Esophagus muscularis mucosa (tissue), 4 donors: ENCODE measurements at regions not wholly inside any gene's neighbourhood (a gene's known extent, or its start where the extent isn't known, plus 50 kb on each side); places are given as distances from the start of the nearest gene placed in this dataset.

Source experiments
- DNase-seq: peaks from one replicate; pipeline ENCODE4 v3.0.0-alpha.2; 2017; ENCODE audit errors: extremely low spot score
- H3K27ac ChIP-seq, 4 donors: fragments of 200-600 bp; sonication (generic); replicated peaks in 1 of 4; 1 replicate in 3 of 4; 2 replicates in 1 of 4; pipeline ENCODE4 v1.5.1; 2016 to 2019; ENCODE audit warnings: mild to moderate bottlenecking in 1 of 4
- H3K27me3 ChIP-seq, 4 donors: fragments of 200-600 bp; sonication (generic); one replicate each; pipeline versions ENCODE4 v1.5.1 to v1.6.0; 2016 to 2019
- H3K36me3 ChIP-seq, 4 donors: fragments of 200-600 bp; sonication (generic); one replicate each; pipeline ENCODE4 v1.5.1; 2016 to 2019
- H3K4me1 ChIP-seq, 4 donors: fragments of 200-600 bp; sonication (generic); one replicate each; pipeline ENCODE4 v1.5.1; 2016 to 2019
- H3K4me3 ChIP-seq, 4 donors: fragments of 200-600 bp; sonication (generic); 1 replicate in 2 of 4; 2 replicates in 2 of 4; pipeline ENCODE4 v1.5.1; 2016 to 2019; ENCODE audit warnings: mild to moderate bottlenecking in 4 of 4, moderate library complexity in 1 of 4
- H3K9me3 ChIP-seq, 4 donors: fragments of 200-600 bp; sonication (generic); 1 replicate in 3 of 4; 2 replicates in 1 of 4; pipeline ENCODE4 v1.5.1; 2016 to 2019
- EP300 ChIP-seq: sonication (generic); formaldehyde crosslinking; IDR thresholded peaks from one replicate; pipeline ENCODE4 v1.6.1; 2017; ENCODE audit warnings: antibody characterized with exemption
- POLR2A ChIP-seq: fragments of 450-650 bp; IDR thresholded peaks from one replicate; pipeline ENCODE4 v1.6.1; 2017; ENCODE audit warnings: antibody characterized with exemption, moderate library complexity, mild to moderate bottlenecking, low read depth
- POLR2AphosphoS5 ChIP-seq, 2 donors: sonication (generic); formaldehyde crosslinking; IDR thresholded peaks; one replicate each; pipeline ENCODE4 v1.6.1; 2017; ENCODE audit warnings: antibody characterized with exemption in 2 of 2
- WGBS: methylation state at CpG from one replicate; pipeline ENCODE4 v1.1.5; 2018; 5-methylcytosine and 5-hydroxymethylcytosine counted together
- intact Hi-C: fragments of 100-400 bp; cut with DNase I; formaldehyde crosslinking; loops from one replicate; pipeline ENCODE4 v1.15.1; 2023
- TF ChIP-seq, protein P1 (sequence below), 3 experiments: fragments of 200-600 bp in 2 of 3; fragments of 450-650 bp in 1 of 3; sonication (generic) in 2 of 3; IDR thresholded peaks; one replicate each; pipeline ENCODE4 v1.5.1; 2017 to 2019; ENCODE audit warnings: antibody characterized with exemption in 3 of 3, mild to moderate bottlenecking in 2 of 3, moderate library complexity in 1 of 3

DNA sequence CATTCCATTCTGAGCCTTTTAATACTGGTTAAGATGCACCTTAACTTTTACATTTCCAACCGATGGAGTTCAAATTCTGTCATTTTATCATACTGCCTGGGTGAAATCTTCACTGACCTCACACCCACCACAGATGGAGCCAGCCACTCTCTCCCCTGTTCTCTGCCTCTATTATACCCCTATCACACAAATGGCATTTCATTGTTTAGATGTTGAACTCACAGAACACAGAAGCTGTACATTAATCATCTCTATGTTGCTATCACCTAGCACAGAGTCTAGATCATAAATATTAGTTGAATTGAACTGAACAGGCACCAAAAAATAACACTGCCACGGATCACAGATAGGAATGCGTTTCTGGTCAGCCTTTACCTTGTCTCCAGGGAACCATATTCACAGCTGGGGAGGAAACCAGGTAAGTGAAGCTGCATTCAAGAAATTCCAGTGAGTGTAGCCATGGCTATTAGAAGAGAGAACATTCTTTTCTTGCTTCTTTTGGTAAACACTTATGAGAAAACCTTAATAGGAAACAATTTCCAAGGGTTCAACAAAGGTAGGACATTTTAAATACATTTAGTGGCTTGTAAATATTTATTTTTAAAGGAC lies 194.9 kb upstream of the RMST start:
- TF ChIP-seq EP300 (no peak), POLR2AphosphoS5 (IDR thresholded peaks at IDR 0.05) (no peak), POLR2A (no peak)
- TF ChIP-seq, protein P1, sequence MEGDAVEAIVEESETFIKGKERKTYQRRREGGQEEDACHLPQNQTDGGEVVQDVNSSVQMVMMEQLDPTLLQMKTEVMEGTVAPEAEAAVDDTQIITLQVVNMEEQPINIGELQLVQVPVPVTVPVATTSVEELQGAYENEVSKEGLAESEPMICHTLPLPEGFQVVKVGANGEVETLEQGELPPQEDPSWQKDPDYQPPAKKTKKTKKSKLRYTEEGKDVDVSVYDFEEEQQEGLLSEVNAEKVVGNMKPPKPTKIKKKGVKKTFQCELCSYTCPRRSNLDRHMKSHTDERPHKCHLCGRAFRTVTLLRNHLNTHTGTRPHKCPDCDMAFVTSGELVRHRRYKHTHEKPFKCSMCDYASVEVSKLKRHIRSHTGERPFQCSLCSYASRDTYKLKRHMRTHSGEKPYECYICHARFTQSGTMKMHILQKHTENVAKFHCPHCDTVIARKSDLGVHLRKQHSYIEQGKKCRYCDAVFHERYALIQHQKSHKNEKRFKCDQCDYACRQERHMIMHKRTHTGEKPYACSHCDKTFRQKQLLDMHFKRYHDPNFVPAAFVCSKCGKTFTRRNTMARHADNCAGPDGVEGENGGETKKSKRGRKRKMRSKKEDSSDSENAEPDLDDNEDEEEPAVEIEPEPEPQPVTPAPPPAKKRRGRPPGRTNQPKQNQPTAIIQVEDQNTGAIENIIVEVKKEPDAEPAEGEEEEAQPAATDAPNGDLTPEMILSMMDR (IDR thresholded peaks at IDR 0.05): no peak
- WGBS: 40% methylated on average over 3 of the region's 3 CpGs
- DNase-seq: no peak
- H3K4me3 ChIP-seq: no peak overlapping the region
- H3K36me3 ChIP-seq: no peaks in the 10 kb centered on the region
- no peaks in the 10 kb centered on the region for H3K9me3 ChIP-seq
- H3K27ac ChIP-seq: no peak overlapping the region
- H3K27me3 ChIP-seq: no peaks in the 10 kb centered on the region
- no peaks in the 10 kb centered on the region for H3K4me1 ChIP-seq
- intact Hi-C loops: no loop called here

DNA sequence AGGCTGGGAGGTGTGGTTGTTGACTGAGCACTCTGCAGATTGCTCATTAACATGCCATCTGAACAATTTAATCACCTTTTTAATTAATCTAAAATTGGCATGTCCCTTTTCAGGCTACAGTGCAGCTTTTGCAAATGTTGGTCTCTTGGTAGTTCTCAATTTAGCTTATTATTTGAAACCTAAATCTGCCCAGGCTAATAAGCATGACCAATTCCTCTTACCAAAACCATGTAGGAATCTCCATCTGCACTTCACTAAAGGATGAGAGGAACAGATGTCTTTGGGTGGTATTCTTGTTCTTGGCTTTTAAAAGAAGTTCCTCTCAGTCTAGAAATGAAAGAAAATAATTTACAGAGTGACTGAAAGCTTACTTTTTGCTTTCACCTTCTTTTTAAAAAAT lies 190.1 kb upstream of the RMST start:
- Histone ChIP-seq H3K9me3 (no peaks in the 10 kb centered on the region), H3K4me1 (peaks cover 0 to 18% (median 12%) of the 10 kb centered on the region in 4 donors), H3K4me3 (no peak overlapping the region), H3K36me3 (no peaks in the 10 kb centered on the region), H3K27me3 (no peaks in the 10 kb centered on the region), H3K27ac (no peak overlapping the region)
- TF ChIP-seq POLR2AphosphoS5 (IDR thresholded peaks at IDR 0.05) (no peak), EP300 (no peak), POLR2A (no peak)
- TF ChIP-seq, protein P1 (IDR thresholded peaks at IDR 0.05): no peak
- intact Hi-C loops: no loop called here
- DNase-seq: no peak

DNA sequence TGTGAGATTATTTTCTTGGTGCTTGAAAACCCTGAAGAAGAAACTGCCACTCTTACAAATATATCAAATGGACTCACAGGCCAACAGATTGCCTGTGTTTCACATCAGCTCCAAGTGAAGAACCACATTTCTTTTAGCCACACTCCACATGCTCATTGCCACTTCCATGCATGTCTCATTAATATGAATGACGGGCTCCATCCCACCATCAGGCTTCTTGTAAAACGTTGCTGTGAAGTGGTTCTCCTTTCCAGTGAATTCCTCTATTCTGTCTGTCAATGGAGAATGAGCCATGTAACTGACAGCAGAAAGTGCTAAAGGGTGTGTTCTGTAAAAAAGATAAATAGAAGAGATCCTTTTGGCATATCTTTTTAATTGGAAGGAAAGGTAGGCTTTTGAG lies 188.2 kb upstream of the RMST start:
- no peaks in the 10 kb centered on the region for H3K27me3 ChIP-seq
- H3K27ac ChIP-seq: no peak overlapping the region
- WGBS: 71% methylated on average over 2 of the region's 2 CpGs
- intact Hi-C loops: no loop called here
- H3K36me3 ChIP-seq: no peaks in the 10 kb centered on the region
- TF ChIP-seq, protein P1 (IDR thresholded peaks at IDR 0.05): no peak
- TF ChIP-seq POLR2AphosphoS5 (IDR thresholded peaks at IDR 0.05) (no peak), POLR2A (no peak), EP300 (no peak)
- no peaks in the 10 kb centered on the region for H3K9me3 ChIP-seq
- H3K4me1 ChIP-seq: peaks cover 0 to 18% (median 12%) of the 10 kb centered on the region in 4 donors
- no peak overlapping the region for H3K4me3 ChIP-seq
- DNase-seq: peak; percentile 45

DNA sequence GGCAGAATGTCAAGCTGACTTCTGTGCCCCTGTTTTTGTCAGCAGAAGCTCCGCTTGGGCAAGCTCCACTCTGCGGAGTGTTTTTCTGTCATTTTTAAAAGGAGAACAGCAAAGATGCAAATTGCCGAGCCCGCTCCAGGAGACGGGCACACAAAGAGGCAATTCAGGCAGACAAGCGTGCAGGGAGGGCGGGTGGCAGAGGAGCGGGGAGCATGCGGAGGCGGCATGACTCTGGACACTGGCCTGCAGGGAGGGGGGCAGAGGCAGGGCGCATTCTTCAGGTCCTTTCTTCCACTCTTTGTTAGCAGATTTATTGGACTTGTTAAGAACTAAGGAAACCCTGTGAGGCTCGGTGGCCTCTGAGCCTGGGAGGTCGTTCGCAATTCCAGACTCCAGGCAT lies 187.3 kb upstream of the RMST start:
- WGBS: 61% methylated on average over 10 of the region's 14 CpGs
- Histone ChIP-seq H3K9me3 (no peaks in the 10 kb centered on the region), H3K4me3 (no peak overlapping the region), H3K4me1 (peaks cover 0 to 18% (median 12%) of the 10 kb centered on the region in 4 donors), H3K27me3 (no peaks in the 10 kb centered on the region), H3K36me3 (no peaks in the 10 kb centered on the region), H3K27ac (no peak overlapping the region)
- intact Hi-C loops: no loop called here
- peak; percentile 91 for DNase-seq
- TF ChIP-seq POLR2AphosphoS5 (IDR thresholded peaks at IDR 0.05) (no peak), EP300 (no peak), POLR2A (no peak)
- TF ChIP-seq, protein P1 (IDR thresholded peaks at IDR 0.05): no peak
